ENCODE measurements at regions not wholly inside any gene's neighbourhood (a gene's known extent, or its start where the extent isn't known, plus 50 kb on each side); places are given as distances from the start of the nearest gene placed in this dataset.

- TF ChIP-seq CTCF (IDR thresholded peaks at IDR 0.05) (no peak), POLR2A (IDR thresholded peaks at IDR 0.05) (no peak)
Measured at GRCh38 chr1:147414505-147415163, 126.7 kb upstream of the BCL9 start.

All from uterus (tissue), 2 donors.